GM18499 (cell line): ENCODE measurements at regions not wholly inside any gene's neighbourhood (a gene's known extent, or its start where the extent isn't known, plus 50 kb on each side); places are given as distances from the start of the nearest gene placed in this dataset.

Source experiments
- ATAC-seq: cut with Tn5 transposase; IDR thresholded peaks from one replicate; pipeline ENCODE4 v1.9.1; 2021; ENCODE audit warnings: moderate number of reproducible peaks; ENCODE audit not compliant: insufficient read depth, unreplicated experiment

GRCh38 chr3:127407026-127407939 lies 119.4 kb upstream of the PRR20G start:
- no peak for ATAC-seq

- ATAC-seq, result no peak
Measured at GRCh38 chr3:127406309-127407025, 118.6 kb upstream of the PRR20G start.

GRCh38 chr3:127405791-127406190 lies 117.9 kb upstream of the PRR20G start:
- no peak for ATAC-seq

- ATAC-seq, result no peak
Measured at GRCh38 chr3:127405010-127405598, 117.3 kb upstream of the PRR20G start.

- ATAC-seq, result no peak
Measured at GRCh38 chr3:127404221-127405009, 116.6 kb upstream of the PRR20G start.

GRCh38 chr3:127403795-127404194 lies 115.9 kb upstream of the PRR20G start:
- ATAC-seq, result no peak

- no peak for ATAC-seq
Measured at GRCh38 chr3:127399154-127399553, 111.3 kb upstream of the PRR20G start.

- no peak for ATAC-seq
Measured at GRCh38 chr3:127396473-127396872, 108.6 kb upstream of the PRR20G start.

- no peak for ATAC-seq
Measured at GRCh38 chr3:127395663-127396355, 108.0 kb upstream of the PRR20G start.

GRCh38 chr3:127394984-127395662 lies 107.3 kb upstream of the PRR20G start:
- ATAC-seq, result no peak

GRCh38 chr3:127394031-127394430 lies 106.2 kb upstream of the PRR20G start:
- no peak for ATAC-seq

- ATAC-seq, result no peak
Measured at GRCh38 chr3:127393131-127393820, 105.4 kb upstream of the PRR20G start.

GRCh38 chr3:127392156-127392490 lies 104.3 kb upstream of the PRR20G start:
- ATAC-seq, result no peak

- no peak for ATAC-seq
Measured at GRCh38 chr3:127391436-127392155, 103.8 kb upstream of the PRR20G start.

GRCh38 chr3:127390365-127391025 lies 102.6 kb upstream of the PRR20G start:
- no peak for ATAC-seq

GRCh38 chr3:127389913-127390312 lies 102.1 kb upstream of the PRR20G start:
- no peak for ATAC-seq

- no peak for ATAC-seq
Measured at GRCh38 chr3:127389420-127389819, 101.6 kb upstream of the PRR20G start.

GRCh38 chr3:127388427-127388826 lies 100.6 kb upstream of the PRR20G start:
- no peak for ATAC-seq
